ENCODE measurements at regions not wholly inside any gene's neighbourhood (a gene's known extent, or its start where the extent isn't known, plus 50 kb on each side); places are given as distances from the start of the nearest gene placed in this dataset.

GRCh38 chr11:121927789-121928188 lies 188.2 kb downstream of the BLID start:
- no peak for DNase-seq
- Mint-ChIP-seq H3K27me3 (ENCODE audit: low read depth, poor library complexity) (peaks cover 21% of the 10 kb centered on the region), H3K27ac (no peak overlapping the region), H3K4me1 (peaks cover 12% of the 10 kb centered on the region), H3K36me3 (ENCODE audit: low read depth) (no peaks in the 10 kb centered on the region), H3K4me3 (peak overlapping the region; percentile 4), H3K9me3 (peaks cover 7% of the 10 kb centered on the region)
- TF ChIP-seq, protein P1, sequence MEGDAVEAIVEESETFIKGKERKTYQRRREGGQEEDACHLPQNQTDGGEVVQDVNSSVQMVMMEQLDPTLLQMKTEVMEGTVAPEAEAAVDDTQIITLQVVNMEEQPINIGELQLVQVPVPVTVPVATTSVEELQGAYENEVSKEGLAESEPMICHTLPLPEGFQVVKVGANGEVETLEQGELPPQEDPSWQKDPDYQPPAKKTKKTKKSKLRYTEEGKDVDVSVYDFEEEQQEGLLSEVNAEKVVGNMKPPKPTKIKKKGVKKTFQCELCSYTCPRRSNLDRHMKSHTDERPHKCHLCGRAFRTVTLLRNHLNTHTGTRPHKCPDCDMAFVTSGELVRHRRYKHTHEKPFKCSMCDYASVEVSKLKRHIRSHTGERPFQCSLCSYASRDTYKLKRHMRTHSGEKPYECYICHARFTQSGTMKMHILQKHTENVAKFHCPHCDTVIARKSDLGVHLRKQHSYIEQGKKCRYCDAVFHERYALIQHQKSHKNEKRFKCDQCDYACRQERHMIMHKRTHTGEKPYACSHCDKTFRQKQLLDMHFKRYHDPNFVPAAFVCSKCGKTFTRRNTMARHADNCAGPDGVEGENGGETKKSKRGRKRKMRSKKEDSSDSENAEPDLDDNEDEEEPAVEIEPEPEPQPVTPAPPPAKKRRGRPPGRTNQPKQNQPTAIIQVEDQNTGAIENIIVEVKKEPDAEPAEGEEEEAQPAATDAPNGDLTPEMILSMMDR (IDR thresholded peaks at IDR 0.05), result no peak

- H3K9me3 Mint-ChIP-seq, result peaks cover 7% of the 10 kb centered on the region
- H3K36me3 Mint-ChIP-seq (ENCODE audit: low read depth), result no peaks in the 10 kb centered on the region
- TF ChIP-seq, protein P1 (IDR thresholded peaks at IDR 0.05), result no peak
These were observed 188.8 kb downstream of the BLID start for GRCh38 chr11:121927097-121927785.

GRCh38 chr11:121924191-121924590 lies 191.8 kb downstream of the BLID start:
- no peak for DNase-seq
- H3K27me3 Mint-ChIP-seq (ENCODE audit: low read depth, poor library complexity), result peaks cover 20% of the 10 kb centered on the region
- TF ChIP-seq, protein P1 (IDR thresholded peaks at IDR 0.05), result no peak
- H3K9me3 Mint-ChIP-seq, result peaks cover 7% of the 10 kb centered on the region
- no peak overlapping the region for H3K27ac Mint-ChIP-seq
- H3K36me3 Mint-ChIP-seq (ENCODE audit: low read depth), result no peaks in the 10 kb centered on the region
- no peaks in the 10 kb centered on the region for H3K4me1 Mint-ChIP-seq
- H3K4me3 Mint-ChIP-seq, result no peak overlapping the region

More at GRCh38 chr11:121927097-121927785, 188.8 kb downstream of the BLID start:
- H3K27ac Mint-ChIP-seq, result no peak overlapping the region
- H3K4me3 Mint-ChIP-seq, result peak overlapping the region; percentile 4
- peaks cover 8% of the 10 kb centered on the region for H3K4me1 Mint-ChIP-seq
- no peak for DNase-seq
- peaks cover 17% of the 10 kb centered on the region for H3K27me3 Mint-ChIP-seq (ENCODE audit: low read depth, poor library complexity)

DNA sequence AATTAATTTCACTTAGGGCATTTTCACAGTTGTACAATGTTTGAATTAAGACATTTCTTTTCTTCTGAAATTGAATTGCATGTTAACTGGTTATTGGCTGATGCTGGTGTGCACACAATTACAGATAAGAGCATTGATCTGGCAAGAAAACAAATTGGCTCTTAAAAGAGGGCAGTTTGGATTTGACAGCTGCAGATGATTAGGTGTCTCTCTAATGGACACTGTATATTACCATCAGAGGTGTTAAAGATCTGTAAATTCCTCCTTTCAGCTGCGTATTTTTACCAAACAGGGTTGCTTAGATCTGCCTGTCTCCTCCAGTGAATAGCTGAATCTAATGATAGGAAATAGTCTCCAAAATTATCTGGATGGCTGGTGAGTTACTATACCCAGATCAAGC lies 198.5 kb downstream of the BLID start:
- no peaks in the 10 kb centered on the region for H3K36me3 Mint-ChIP-seq (ENCODE audit: low read depth)
- H3K9me3 Mint-ChIP-seq, result no peaks in the 10 kb centered on the region
- H3K27ac Mint-ChIP-seq, result no peak overlapping the region
- TF ChIP-seq, protein P1 (IDR thresholded peaks at IDR 0.05), result no peak
- H3K4me1 Mint-ChIP-seq, result peaks cover 5% of the 10 kb centered on the region
- peaks cover 3% of the 10 kb centered on the region for H3K27me3 Mint-ChIP-seq (ENCODE audit: low read depth, poor library complexity)
- H3K4me3 Mint-ChIP-seq, result no peak overlapping the region
- no peak for DNase-seq

DNA sequence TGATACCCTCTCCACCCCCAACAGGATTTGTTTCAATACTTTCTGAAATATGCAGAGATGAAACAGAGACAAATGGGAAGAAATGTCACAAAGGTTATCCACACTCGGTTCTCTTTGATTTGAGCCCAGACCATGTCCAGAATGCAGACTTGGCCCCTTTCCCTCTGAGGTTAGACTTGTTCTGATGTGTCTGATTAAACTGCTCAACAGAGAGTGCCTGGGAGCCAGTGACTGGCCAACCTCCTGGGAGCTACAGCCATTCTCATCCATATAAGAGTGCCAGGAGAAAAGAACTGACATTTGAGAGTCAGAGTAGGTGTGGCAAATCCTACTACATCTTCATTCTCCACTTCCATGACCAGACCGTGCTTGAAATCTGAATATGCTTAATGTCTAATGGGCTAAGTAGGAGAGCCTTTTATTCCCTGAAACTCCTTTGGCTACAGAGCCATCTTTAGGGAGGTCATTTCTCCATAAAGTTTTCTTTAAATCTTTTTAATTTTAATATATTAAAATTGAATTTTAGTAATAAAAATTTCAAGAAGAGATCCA lies 201.4 kb downstream of the BLID start:
- DNase-seq, result no peak
- H3K4me3 Mint-ChIP-seq, result no peak overlapping the region
- H3K36me3 Mint-ChIP-seq (ENCODE audit: low read depth), result no peaks in the 10 kb centered on the region
- H3K27ac Mint-ChIP-seq, result no peak overlapping the region
- H3K9me3 Mint-ChIP-seq, result no peaks in the 10 kb centered on the region
- H3K4me1 Mint-ChIP-seq, result peaks cover 5% of the 10 kb centered on the region
- no peaks in the 10 kb centered on the region for H3K27me3 Mint-ChIP-seq (ENCODE audit: low read depth, poor library complexity)
- TF ChIP-seq, protein P1 (IDR thresholded peaks at IDR 0.05), result no peak

DNA sequence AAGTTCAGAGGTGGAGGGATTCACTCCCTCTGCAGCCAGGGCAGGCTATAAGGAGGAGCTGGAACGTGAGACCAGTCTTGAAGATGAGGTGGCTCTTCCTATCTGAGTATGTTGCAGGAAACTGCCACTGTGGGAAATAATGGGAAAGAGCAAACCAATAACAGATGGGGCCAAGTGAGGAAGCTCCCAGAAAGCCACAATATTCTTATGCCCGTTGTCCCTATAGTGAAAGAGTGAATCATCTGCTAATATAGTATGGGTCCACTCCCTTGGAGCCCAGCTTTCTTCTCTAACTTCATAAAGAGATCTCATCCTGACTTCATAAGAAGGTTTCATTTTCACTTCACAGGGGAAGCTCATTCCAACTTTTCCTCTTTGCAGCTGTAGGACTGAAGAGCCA lies 206.4 kb downstream of the BLID start:
- no peak for DNase-seq

More for the DNA sequence above, 206.4 kb downstream of the BLID start:
- peaks cover 11% of the 10 kb centered on the region for H3K27me3 Mint-ChIP-seq (ENCODE audit: low read depth, poor library complexity)
- H3K9me3 Mint-ChIP-seq, result peaks cover 7% of the 10 kb centered on the region
- TF ChIP-seq, protein P1 (IDR thresholded peaks at IDR 0.05), result no peak
- H3K4me3 Mint-ChIP-seq, result no peak overlapping the region
- no peaks in the 10 kb centered on the region for H3K4me1 Mint-ChIP-seq
- no peaks in the 10 kb centered on the region for H3K36me3 Mint-ChIP-seq (ENCODE audit: low read depth)
- H3K27ac Mint-ChIP-seq, result no peak overlapping the region

All from nephron progenitor cell (in vitro differentiated cells).